ENCODE measurements at regions not wholly inside any gene's neighbourhood (a gene's known extent, or its start where the extent isn't known, plus 50 kb on each side); places are given as distances from the start of the nearest gene placed in this dataset.

DNA sequence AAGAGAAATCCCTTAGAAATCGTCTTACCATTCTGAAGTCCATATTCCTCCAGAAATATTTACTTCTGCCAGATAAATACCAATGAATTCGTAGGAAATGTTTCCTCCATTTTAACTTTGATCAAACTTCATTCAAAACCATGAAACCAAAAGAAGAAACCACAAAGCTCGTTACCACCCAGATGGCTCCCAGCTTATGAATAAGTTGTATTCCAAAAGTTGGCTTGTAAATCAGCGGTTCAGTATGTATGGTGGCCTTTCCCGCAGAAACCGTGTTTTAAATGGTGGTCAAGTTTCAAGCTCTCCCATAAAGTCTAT, 73.6 kb upstream of the RIPOR2 start:
- TF ChIP-seq, protein P1, sequence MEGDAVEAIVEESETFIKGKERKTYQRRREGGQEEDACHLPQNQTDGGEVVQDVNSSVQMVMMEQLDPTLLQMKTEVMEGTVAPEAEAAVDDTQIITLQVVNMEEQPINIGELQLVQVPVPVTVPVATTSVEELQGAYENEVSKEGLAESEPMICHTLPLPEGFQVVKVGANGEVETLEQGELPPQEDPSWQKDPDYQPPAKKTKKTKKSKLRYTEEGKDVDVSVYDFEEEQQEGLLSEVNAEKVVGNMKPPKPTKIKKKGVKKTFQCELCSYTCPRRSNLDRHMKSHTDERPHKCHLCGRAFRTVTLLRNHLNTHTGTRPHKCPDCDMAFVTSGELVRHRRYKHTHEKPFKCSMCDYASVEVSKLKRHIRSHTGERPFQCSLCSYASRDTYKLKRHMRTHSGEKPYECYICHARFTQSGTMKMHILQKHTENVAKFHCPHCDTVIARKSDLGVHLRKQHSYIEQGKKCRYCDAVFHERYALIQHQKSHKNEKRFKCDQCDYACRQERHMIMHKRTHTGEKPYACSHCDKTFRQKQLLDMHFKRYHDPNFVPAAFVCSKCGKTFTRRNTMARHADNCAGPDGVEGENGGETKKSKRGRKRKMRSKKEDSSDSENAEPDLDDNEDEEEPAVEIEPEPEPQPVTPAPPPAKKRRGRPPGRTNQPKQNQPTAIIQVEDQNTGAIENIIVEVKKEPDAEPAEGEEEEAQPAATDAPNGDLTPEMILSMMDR (IDR thresholded peaks at IDR 0.05 in 2 of 3, conservative IDR thresholded peaks at IDR 0.05 in 1 of 3; ENCODE audit: control insufficient read depth in 2 of 3, extremely low read depth in 1 of 3, insufficient read depth in 1 of 3, low read depth in 3 of 3, low read length in 3 of 3) = no peak
- no peak for TF ChIP-seq ESRRA (IDR thresholded peaks at IDR 0.05; ENCODE audit: low read length)
- no peak for TF ChIP-seq EP300 (IDR thresholded peaks at IDR 0.05; ENCODE audit: borderline replicate concordance in 1 of 2, control insufficient read depth in 1 of 2, low read depth in 2 of 2, low read length in 2 of 2)
- no peak for TF ChIP-seq CHD4 (IDR thresholded peaks at IDR 0.05)
- TF ChIP-seq ASH2L (IDR thresholded peaks at IDR 0.05; ENCODE audit: borderline replicate concordance, low read depth) = no peak
- TF ChIP-seq, protein P2, sequence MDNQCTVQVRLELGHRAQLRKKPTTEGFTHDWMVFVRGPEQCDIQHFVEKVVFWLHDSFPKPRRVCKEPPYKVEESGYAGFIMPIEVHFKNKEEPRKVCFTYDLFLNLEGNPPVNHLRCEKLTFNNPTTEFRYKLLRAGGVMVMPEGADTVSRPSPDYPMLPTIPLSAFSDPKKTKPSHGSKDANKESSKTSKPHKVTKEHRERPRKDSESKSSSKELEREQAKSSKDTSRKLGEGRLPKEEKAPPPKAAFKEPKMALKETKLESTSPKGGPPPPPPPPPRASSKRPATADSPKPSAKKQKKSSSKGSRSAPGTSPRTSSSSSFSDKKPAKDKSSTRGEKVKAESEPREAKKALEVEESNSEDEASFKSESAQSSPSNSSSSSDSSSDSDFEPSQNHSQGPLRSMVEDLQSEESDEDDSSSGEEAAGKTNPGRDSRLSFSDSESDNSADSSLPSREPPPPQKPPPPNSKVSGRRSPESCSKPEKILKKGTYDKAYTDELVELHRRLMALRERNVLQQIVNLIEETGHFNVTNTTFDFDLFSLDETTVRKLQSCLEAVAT (IDR thresholded peaks at IDR 0.05) = no peak
- TF ChIP-seq RAD51 (IDR thresholded peaks at IDR 0.05) = no peak
- no peak for TF ChIP-seq NR2F1 (conservative IDR thresholded peaks at IDR 0.05)

Measured in GM12878 (cell line).